Neuronal stem cell (in vitro differentiated cells): ENCODE measurements at regions not wholly inside any gene's neighbourhood (a gene's known extent, or its start where the extent isn't known, plus 50 kb on each side); places are given as distances from the start of the nearest gene placed in this dataset.
"Not testable (repeated sequence)": the region's sequence is repeated elsewhere in the genome, so short reads cannot be mapped to it uniquely, and the experiment has no call there.

ENCODE experiments used
- DNase-seq: peaks from one replicate; pipeline ENCODE4 v3.0.0-alpha.2; 2013; ENCODE audit warnings: low spot score
- H2AFZ ChIP-seq: one replicate; pipeline ENCODE4 v1.6.1; 2013; ENCODE audit warnings: mild to moderate bottlenecking, low read length, inconsistent platforms
- H2AK5ac ChIP-seq: 2 replicates; pipeline ENCODE4 v1.6.1; 2013; ENCODE audit warnings: low read depth, mild to moderate bottlenecking, inconsistent platforms, low read length, moderate library complexity, mixed read lengths
- H2BK120ac ChIP-seq: 2 replicates; pipeline ENCODE4 v1.6.1; 2013; ENCODE audit warnings: low read depth, mild to moderate bottlenecking, inconsistent platforms, low read length, moderate library complexity, mixed read lengths
- H2BK12ac ChIP-seq: one replicate; pipeline ENCODE4 v1.6.1; 2013; ENCODE audit warnings: low read length, inconsistent platforms
- H2BK15ac ChIP-seq: 2 replicates; pipeline ENCODE4 v1.6.1; 2013; ENCODE audit warnings: mild to moderate bottlenecking, low read length, inconsistent platforms, mixed read lengths
- H2BK5ac ChIP-seq: one replicate; pipeline ENCODE4 v1.6.1; 2013; ENCODE audit warnings: inconsistent platforms, mild to moderate bottlenecking, low read length, moderate library complexity
- H3K14ac ChIP-seq: one replicate; pipeline ENCODE4 v1.6.1; 2013; ENCODE audit warnings: low read length, inconsistent platforms
- H3K18ac ChIP-seq: 2 replicates; pipeline ENCODE4 v1.6.1; 2013; ENCODE audit warnings: low read length, inconsistent platforms
- H3K23ac ChIP-seq: 2 replicates; pipeline ENCODE4 v1.6.1; 2013; ENCODE audit warnings: low read depth, mild to moderate bottlenecking, mixed read lengths, low read length, inconsistent platforms; ENCODE audit not compliant: poor library complexity
- H3K27ac ChIP-seq: replicated peaks from 3 replicates; pipeline ENCODE4 v1.5.1; 2013; ENCODE audit warnings: low read length, inconsistent platforms
- H3K27me3 ChIP-seq, 3 experiments: 2 replicates each; pipeline ENCODE4 v1.6.1; 2013; ENCODE audit warnings: low read length in 3 of 3, mild to moderate bottlenecking in 2 of 3, inconsistent platforms in 1 of 3, low read depth in 1 of 3, mixed read lengths in 1 of 3, moderate library complexity in 1 of 3; ENCODE audit not compliant: control insufficient read depth in 3 of 3, insufficient read depth in 3 of 3
- H3K36me3 ChIP-seq, 2 donors: replicated peaks in 1 of 2; 2 replicates each; pipeline ENCODE4 v1.6.1; 2013; ENCODE audit warnings: low read length in 2 of 2; ENCODE audit not compliant: control insufficient read depth in 2 of 2, insufficient read depth in 2 of 2
- H3K4ac ChIP-seq: 2 replicates; pipeline ENCODE4 v1.6.1; 2013; ENCODE audit warnings: inconsistent platforms, mild to moderate bottlenecking, low read length, moderate library complexity
- H3K4me1 ChIP-seq, 2 donors: 1 replicate in 1 of 2; 2 replicates in 1 of 2; pipeline ENCODE4 v1.6.1; 2013; ENCODE audit warnings: low read length in 2 of 2, low read depth in 1 of 2; ENCODE audit not compliant: control insufficient read depth in 2 of 2, insufficient read depth in 1 of 2
- H3K4me2 ChIP-seq: one replicate; pipeline ENCODE4 v1.6.1; 2013; ENCODE audit warnings: mild to moderate bottlenecking, low read length, inconsistent platforms; ENCODE audit not compliant: insufficient read depth, poor library complexity, severe bottlenecking
- H3K4me3 ChIP-seq, 2 donors: 2 replicates each; pipeline ENCODE4 v1.5.1; 2013; ENCODE audit warnings: low read length in 2 of 2, mild to moderate bottlenecking in 2 of 2, inconsistent platforms in 1 of 2, moderate library complexity in 1 of 2
- H3K79me1 ChIP-seq: one replicate; pipeline ENCODE4 v1.6.1; 2013; ENCODE audit warnings: low read depth, mild to moderate bottlenecking, inconsistent platforms, low read length, moderate library complexity
- H3K9ac ChIP-seq: one replicate; pipeline ENCODE4 v1.6.1; 2013; ENCODE audit warnings: mild to moderate bottlenecking, low read depth, low read length, inconsistent platforms; ENCODE audit not compliant: poor library complexity
- H3K9me3 ChIP-seq, 2 donors: replicated peaks in 1 of 2; 2 replicates each; pipeline versions ENCODE3 to v1.6.1; 2013; ENCODE audit warnings: low read length in 2 of 2, mild to moderate bottlenecking in 2 of 2, inconsistent platforms in 1 of 2, low read depth in 1 of 2, mixed read lengths in 1 of 2, moderate library complexity in 1 of 2; ENCODE audit not compliant: control insufficient read depth in 2 of 2, insufficient read depth in 1 of 2
- H4K8ac ChIP-seq: one replicate; pipeline ENCODE4 v1.6.1; 2013; ENCODE audit warnings: low read depth, mild to moderate bottlenecking, inconsistent platforms, low read length, moderate library complexity
- H4K91ac ChIP-seq: one replicate; pipeline ENCODE4 v1.6.1; 2013; ENCODE audit warnings: low read length, low read depth, mild to moderate bottlenecking, inconsistent platforms; ENCODE audit not compliant: poor library complexity
- WGBS, 2 donors: extraction: QIAGEN DNeasy Blood & Tissue Kit; methylation state at CpG; one replicate each; pipeline ENCODE4 v1.1.7; 2013; ENCODE audit warnings: missing lambda C conversion rate in 2 of 2, mixed read lengths in 1 of 2; ENCODE audit not compliant: insufficient read length in 2 of 2, insufficient replicate concordance in 1 of 2; ENCODE audit errors: extremely low coverage in 2 of 2; 5-methylcytosine and 5-hydroxymethylcytosine counted together

- no peak overlapping the region for H3K23ac ChIP-seq
- no peak overlapping the region for H2AFZ ChIP-seq
- H3K4me1 ChIP-seq: no peaks in the 10 kb centered on the region
- no peak for DNase-seq
- no peaks in the 10 kb centered on the region for H3K27me3 ChIP-seq
- H3K9ac ChIP-seq: no peak overlapping the region
- no peaks in the 10 kb centered on the region for H3K79me1 ChIP-seq
- H3K4ac ChIP-seq: no peak overlapping the region
- no peaks in the 10 kb centered on the region for H3K36me3 ChIP-seq
- H3K4me3 ChIP-seq: no peak overlapping the region
- no peak overlapping the region for H3K18ac ChIP-seq
- H2BK12ac ChIP-seq: no peak overlapping the region
- H2AK5ac ChIP-seq: no peak overlapping the region
- no CpG with 5 or more reads among the region's 3 CpGs for WGBS, 2 donors
- H3K9me3 ChIP-seq: no peaks in the 10 kb centered on the region
- H3K27ac ChIP-seq: no peak overlapping the region
- H4K91ac ChIP-seq: no peak overlapping the region
- no peak overlapping the region for H2BK15ac ChIP-seq
- no peak overlapping the region for H2BK120ac ChIP-seq
- H3K4me2 ChIP-seq: no peak overlapping the region
- no peak overlapping the region for H4K8ac ChIP-seq
- no peak overlapping the region for H2BK5ac ChIP-seq
- H3K14ac ChIP-seq: no peak overlapping the region
Measured at GRCh38 chr6:121695329-121695728, 259.9 kb downstream of the GJA1 start.

DNA sequence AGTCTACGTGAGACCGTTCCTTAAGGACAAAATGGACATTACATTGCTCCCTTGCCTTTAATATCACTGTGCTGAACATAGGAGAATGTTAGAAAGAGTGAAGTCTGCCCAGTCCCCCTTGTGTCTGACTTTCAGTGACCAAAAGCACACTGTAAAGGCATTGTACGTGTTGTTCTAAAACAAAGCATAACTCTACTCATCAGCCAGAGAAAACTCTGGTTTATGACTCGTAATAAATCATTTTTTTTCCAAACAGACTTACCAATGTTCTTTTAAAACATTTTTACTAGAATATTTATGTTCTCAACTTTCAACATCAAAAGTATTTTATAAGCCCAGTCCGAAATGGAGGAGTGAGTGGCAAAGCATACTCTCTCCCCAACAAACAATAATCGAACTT is 262.5 kb downstream of the GJA1 start:
- Histone ChIP-seq H3K9me3 (peaks cover 0 to 3% of the 10 kb centered on the region in 2 donors), H3K9ac (no peak overlapping the region), H2BK15ac (no peak overlapping the region), H2BK5ac (no peak overlapping the region), H2AFZ (no peak overlapping the region), H3K18ac (no peak overlapping the region), H3K79me1 (no peaks in the 10 kb centered on the region), H3K4me1 (no peaks in the 10 kb centered on the region), H3K4me3 (no peak overlapping the region), H3K4ac (no peak overlapping the region), H2BK120ac (no peak overlapping the region), H4K8ac (no peak overlapping the region), H4K91ac (no peak overlapping the region), H3K27me3 (no peaks in the 10 kb centered on the region), H3K36me3 (no peaks in the 10 kb centered on the region), H3K4me2 (no peak overlapping the region), H3K27ac (no peak overlapping the region), H2BK12ac (no peak overlapping the region), H3K14ac (no peak overlapping the region), H2AK5ac (no peak overlapping the region), H3K23ac (no peak overlapping the region)
- DNase-seq: no peak
- WGBS, 2 donors: no CpG with 5 or more reads among the region's 6 CpGs

GRCh38 chr6:121698617-121699016 is 263.2 kb downstream of the GJA1 start:
- H2BK120ac ChIP-seq: no peak overlapping the region
- no peak overlapping the region for H2AK5ac ChIP-seq
- no peak overlapping the region for H3K9ac ChIP-seq
- no peak overlapping the region for H3K27ac ChIP-seq
- no peak overlapping the region for H2AFZ ChIP-seq
- H2BK12ac ChIP-seq: no peak overlapping the region
- H3K23ac ChIP-seq: no peak overlapping the region
- peaks cover 0 to 5% of the 10 kb centered on the region in 2 donors for H3K9me3 ChIP-seq
- H3K18ac ChIP-seq: no peak overlapping the region
- H3K27me3 ChIP-seq: no peaks in the 10 kb centered on the region
- no peak overlapping the region for H3K4me2 ChIP-seq
- DNase-seq: no peak
- no peak overlapping the region for H4K8ac ChIP-seq
- H3K4me1 ChIP-seq: no peaks in the 10 kb centered on the region
- H3K14ac ChIP-seq: no peak overlapping the region
- H3K4ac ChIP-seq: no peak overlapping the region
- H3K4me3 ChIP-seq: no peak overlapping the region
- H4K91ac ChIP-seq: no peak overlapping the region
- no peak overlapping the region for H2BK15ac ChIP-seq
- H2BK5ac ChIP-seq: no peak overlapping the region
- H3K79me1 ChIP-seq: no peaks in the 10 kb centered on the region
- no peaks in the 10 kb centered on the region for H3K36me3 ChIP-seq

DNA sequence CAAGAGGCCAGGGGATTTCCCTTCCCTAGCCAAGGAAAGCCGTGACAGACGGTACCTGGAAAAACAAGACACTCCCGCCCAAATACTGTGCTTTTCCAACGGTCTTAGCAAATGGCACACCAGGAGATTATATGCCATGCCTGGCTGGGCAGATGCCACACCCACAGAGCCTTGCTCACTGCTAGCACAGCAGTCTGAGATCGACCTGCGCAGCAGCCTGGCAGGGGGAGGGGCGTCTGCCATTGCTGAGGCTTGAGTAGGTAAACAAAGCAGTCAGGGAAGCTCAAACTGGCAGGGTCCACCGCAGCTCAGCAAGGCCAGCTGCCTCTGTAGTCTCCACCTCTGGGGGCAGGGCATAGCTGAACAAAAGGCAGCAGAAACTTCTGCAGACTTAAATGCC is 267.7 kb downstream of the GJA1 start:
- not testable (repeated sequence) for H3K18ac ChIP-seq, H2AFZ ChIP-seq, DNase-seq

More for the DNA sequence above, 267.7 kb downstream of the GJA1 start:
- H3K9ac ChIP-seq, H2BK120ac ChIP-seq, H3K79me1 ChIP-seq, H2BK15ac ChIP-seq, H3K4me3 ChIP-seq, H4K8ac ChIP-seq, H3K4me2 ChIP-seq, H3K27ac ChIP-seq, H2AK5ac ChIP-seq, H3K4me1 ChIP-seq, H3K9me3 ChIP-seq, H3K14ac ChIP-seq, H3K23ac ChIP-seq, H3K27me3 ChIP-seq, H4K91ac ChIP-seq, H2BK12ac ChIP-seq, H3K36me3 ChIP-seq, H2BK5ac ChIP-seq, H3K4ac ChIP-seq: not testable (repeated sequence)
- no CpG with 5 or more reads among the region's 8 CpGs for WGBS, 2 donors
